ENCODE measurements at regions not wholly inside any gene's neighbourhood (a gene's known extent, or its start where the extent isn't known, plus 50 kb on each side); places are given as distances from the start of the nearest gene placed in this dataset.

GRCh38 chr6:145026267-145026679 lies 709.0 kb downstream of the EPM2A start:
- in situ Hi-C loops (cut with HindIII; ENCODE audit: low pct_ligation_motif_present, low pct_unique_long_range_greater_than_20kb, low sequenced_read_pairs): no loop called here
- DNase-seq: no peak

DNA sequence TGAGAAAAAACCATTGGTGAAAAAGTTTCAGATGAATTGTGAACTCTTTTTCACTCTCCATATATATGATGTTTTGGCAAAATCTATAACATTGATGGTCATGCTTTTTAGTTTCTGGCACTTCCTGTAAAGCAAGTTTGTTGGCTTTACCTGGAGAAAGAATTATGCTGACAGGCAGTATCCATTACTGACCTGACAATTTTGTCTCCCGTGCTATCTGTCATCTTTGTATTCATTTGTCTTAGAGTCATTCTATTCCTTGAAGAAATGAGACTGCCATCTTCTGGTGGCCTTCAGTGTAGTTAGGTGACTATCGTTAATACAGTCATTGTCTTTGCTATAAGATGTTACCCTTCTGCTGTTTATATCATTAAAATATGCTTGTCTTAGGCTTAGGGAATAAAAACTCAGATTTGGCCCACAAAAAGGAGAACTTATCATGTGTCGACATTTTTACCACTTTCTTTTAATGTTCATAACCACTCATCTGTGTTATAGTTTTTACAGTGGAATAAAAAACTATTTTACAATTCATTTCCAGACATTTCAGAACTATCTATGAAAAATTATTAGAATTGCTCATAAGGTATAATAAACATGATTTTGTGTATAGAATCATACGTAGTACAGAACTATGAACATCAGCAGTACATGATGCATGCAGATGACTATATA lies 707.0 kb downstream of the EPM2A start:
- in situ Hi-C loops (cut with HindIII; ENCODE audit: low pct_ligation_motif_present, low pct_unique_long_range_greater_than_20kb, low sequenced_read_pairs): no loop called here
- DNase-seq: peak; percentile 47

DNA sequence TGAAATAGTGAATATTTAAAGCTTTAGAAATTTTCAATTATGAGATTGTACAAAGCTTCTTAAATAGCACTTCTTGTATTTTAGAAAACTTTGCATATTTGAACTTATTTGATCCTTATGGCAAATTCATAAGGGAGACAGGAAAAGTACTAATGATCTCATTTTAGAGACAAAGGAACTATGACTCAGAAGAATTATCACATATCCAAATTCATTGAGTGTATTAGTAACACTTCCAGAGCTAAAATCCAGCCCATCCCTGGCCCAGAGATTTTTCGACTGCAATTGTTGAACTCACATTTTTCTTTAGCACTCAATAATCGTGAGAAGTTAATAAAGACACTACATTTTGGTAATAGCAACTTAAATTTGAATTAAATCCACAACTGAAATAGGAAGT lies 704.3 kb downstream of the EPM2A start:
- no peak for DNase-seq
- in situ Hi-C loops (cut with HindIII; ENCODE audit: low pct_ligation_motif_present, low pct_unique_long_range_greater_than_20kb, low sequenced_read_pairs): no loop called here

- in situ Hi-C loops (cut with HindIII; ENCODE audit: low pct_ligation_motif_present, low pct_unique_long_range_greater_than_20kb, low sequenced_read_pairs): no loop called here
- no peak for DNase-seq
Measured at GRCh38 chr6:145031962-145032361, 703.4 kb downstream of the EPM2A start.

GRCh38 chr6:145032562-145033145 lies 702.7 kb downstream of the EPM2A start:
- in situ Hi-C loops (cut with HindIII; ENCODE audit: low pct_ligation_motif_present, low pct_unique_long_range_greater_than_20kb, low sequenced_read_pairs): no loop called here
- DNase-seq: no peak

DNA sequence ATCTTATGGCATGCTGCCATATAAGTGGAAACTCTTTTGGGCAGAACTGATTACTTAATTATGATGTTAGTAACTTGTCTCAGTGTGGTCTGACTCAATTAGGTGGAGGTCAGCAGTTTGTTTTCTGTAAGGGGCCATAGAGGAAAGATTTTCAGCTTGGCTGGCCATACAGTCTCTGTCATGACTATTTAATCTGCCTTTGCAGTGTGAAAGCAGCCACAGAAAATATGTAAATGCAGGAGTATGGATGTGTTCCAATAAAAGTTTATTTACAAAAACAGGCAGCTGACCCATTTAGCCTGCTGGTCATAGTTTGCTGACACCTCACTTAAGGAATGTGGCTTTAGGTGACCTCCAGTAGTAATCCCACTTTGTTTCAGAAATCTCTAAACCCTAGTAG lies 700.7 kb downstream of the EPM2A start:
- DNase-seq: no peak
- in situ Hi-C loops (cut with HindIII; ENCODE audit: low pct_ligation_motif_present, low pct_unique_long_range_greater_than_20kb, low sequenced_read_pairs): no loop called here

DNA sequence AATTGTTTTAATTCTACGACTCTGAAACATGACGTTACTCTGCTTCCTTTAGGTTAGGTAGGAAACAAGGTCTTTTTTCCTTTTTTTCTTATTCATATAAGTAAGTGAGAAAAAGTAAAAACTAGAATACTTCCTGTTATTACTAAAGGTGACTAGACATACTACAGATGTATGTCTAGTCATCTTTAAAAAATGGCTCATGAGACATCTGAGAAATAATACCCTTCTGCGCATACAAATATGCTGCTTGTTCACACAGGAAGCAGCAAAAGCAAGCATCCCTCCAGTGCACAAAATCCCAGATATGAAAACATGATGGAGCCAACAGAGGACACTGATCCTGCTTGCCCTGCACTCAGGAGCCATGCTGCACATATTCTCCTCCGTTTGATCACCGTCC lies 699.1 kb downstream of the EPM2A start:
- DNase-seq: no peak
- in situ Hi-C loops (cut with HindIII; ENCODE audit: low pct_ligation_motif_present, low pct_unique_long_range_greater_than_20kb, low sequenced_read_pairs): no loop called here

GRCh38 chr6:145036848-145037567 lies 698.3 kb downstream of the EPM2A start:
- DNase-seq: no peak
- in situ Hi-C loops (cut with HindIII; ENCODE audit: low pct_ligation_motif_present, low pct_unique_long_range_greater_than_20kb, low sequenced_read_pairs): no loop called here

DNA sequence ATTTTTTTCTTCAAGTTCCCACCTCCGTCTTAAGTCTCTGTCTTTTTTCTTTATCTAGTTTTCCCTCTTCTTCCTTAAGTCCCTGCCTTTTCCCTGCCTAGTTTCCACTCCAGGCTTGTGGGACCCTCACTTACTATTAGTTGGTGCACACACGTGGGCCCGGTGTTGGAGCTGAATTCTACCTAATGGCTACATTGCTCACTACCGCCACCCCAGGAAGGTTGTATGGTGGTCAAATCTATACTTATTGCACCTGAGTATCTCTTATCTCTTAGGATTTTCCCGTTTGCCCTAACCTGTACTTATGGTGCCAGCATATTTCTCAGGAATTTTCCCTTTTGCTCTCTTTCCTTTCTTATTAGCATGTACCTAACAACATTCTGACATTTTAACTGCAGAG lies 692.8 kb downstream of the EPM2A start:
- in situ Hi-C loops (cut with HindIII; ENCODE audit: low pct_ligation_motif_present, low pct_unique_long_range_greater_than_20kb, low sequenced_read_pairs): no loop called here
- DNase-seq: no peak

DNA sequence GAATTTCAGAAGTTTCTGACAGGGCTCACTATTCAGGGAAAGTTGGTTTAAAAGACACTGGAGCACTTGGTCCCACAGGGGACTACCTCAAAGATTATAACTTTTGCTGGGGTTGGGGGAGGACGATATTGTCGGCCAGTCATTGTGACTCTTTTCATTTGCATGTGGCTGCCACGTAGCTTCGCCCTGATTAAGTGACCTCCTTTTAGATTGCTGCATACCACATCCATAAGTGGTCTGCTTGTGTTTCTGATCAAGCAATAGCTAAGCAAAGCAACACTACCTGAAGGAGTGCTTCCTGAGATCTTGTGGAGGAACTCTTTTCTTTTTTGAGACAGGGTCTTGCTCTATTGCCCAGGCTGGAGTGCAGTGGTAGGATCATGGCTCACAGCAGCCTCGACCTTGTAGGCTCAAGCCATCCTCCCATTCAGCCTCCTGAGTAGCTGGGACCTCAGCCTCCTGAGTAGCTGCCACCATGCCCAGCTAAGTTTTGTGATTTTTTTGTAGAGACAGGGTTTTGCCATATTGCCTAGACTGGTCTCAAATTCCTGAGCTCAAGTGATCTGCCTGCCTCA lies 691.3 kb downstream of the EPM2A start:
- DNase-seq: no peak
- in situ Hi-C loops (cut with HindIII; ENCODE audit: low pct_ligation_motif_present, low pct_unique_long_range_greater_than_20kb, low sequenced_read_pairs): no loop called here

DNA sequence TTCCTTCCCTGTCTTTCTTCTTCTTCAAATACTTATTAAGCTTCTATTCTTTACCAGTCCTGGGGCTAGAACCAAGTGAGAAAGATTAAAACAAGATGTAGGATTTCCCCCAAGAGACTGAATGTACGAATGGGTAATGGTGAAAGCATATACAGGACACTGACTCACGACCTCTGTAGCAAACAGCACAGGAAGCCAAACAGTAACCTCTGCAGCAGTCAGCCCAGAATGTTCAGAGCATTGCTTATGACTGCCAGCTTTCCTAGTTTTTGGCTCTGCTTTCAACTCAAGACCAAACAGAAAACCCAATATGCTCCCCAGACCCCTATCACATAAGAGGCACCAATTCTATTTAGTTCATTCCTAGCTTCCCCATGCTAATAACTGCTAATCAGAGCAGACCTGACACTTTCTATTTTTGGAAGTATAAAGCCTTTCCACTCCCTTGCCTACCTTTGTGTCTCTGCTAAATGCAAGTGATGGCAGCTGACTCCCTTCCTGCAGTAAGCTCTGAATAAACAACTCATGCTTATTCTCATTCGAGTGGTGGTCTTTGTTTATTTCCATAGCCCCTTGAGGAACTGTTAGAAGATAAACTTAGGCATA lies 690.6 kb downstream of the EPM2A start:
- DNase-seq: no peak
- in situ Hi-C loops (cut with HindIII; ENCODE audit: low pct_ligation_motif_present, low pct_unique_long_range_greater_than_20kb, low sequenced_read_pairs): no loop called here

DNA sequence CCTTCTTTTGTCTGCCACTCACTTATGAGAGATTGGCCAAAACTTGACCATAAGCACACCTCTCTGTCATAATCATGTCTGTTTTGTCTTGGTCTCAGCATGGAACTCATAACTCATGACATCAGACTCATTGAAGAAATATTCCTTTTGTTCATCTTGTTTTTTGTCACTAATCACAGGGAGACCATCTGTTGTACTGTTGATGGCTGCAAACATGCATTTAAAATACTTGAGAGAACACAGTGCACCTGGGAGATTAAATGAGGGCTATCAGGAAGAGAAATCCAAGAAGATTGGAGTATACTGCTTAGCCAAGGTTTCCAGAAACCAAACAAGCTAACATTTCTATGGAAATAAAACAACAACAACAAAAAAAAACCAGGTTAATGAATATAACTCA lies 689.7 kb downstream of the EPM2A start:
- in situ Hi-C loops (cut with HindIII; ENCODE audit: low pct_ligation_motif_present, low pct_unique_long_range_greater_than_20kb, low sequenced_read_pairs): no loop called here
- DNase-seq: no peak

DNA sequence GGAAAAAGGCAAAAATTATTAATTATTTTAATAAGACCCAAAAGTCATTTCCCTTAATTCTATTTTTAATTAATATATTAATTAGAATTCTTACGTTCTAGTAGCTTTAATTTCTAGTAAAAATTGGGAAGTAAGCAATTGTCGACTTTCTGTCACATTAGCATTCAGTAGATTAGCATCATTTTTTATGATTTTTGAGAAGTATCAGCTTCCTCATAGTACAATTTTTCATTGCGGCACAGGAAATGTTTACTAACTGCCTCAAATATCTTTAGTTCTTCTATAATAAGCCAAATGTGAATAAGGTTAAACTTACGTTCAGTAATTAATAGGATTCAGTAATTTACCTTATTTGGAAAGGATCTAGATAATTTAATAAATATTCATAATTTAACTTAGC lies 687.4 kb downstream of the EPM2A start:
- in situ Hi-C loops (cut with HindIII; ENCODE audit: low pct_ligation_motif_present, low pct_unique_long_range_greater_than_20kb, low sequenced_read_pairs): no loop called here

GRCh38 chr6:145051661-145052060 lies 683.7 kb downstream of the EPM2A start:
- in situ Hi-C loops (cut with HindIII; ENCODE audit: low pct_ligation_motif_present, low pct_unique_long_range_greater_than_20kb, low sequenced_read_pairs): no loop called here
- no peak for DNase-seq

More for the DNA sequence above, 687.4 kb downstream of the EPM2A start:
- no peak for DNase-seq

DNA sequence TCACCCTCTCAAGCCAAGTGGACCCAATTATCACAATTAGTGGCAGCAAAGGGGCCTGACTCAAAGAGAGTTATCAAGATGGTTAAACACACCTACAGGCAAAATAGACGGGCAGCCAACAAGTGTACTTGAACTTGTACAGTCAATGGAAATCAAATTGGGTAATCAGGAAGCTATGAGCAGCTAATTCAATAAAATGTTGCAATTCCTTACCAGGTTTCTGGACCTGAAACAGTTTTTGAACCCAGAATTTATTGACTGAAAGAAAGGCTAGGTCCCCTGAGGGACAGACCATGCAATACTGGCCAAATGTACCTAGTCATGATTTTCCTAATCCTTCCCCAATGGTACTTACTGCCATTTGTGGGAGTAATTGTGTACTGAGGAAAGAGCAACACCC lies 679.8 kb downstream of the EPM2A start:
- in situ Hi-C loops (cut with HindIII; ENCODE audit: low pct_ligation_motif_present, low pct_unique_long_range_greater_than_20kb, low sequenced_read_pairs): no loop called here
- DNase-seq: no peak

DNA sequence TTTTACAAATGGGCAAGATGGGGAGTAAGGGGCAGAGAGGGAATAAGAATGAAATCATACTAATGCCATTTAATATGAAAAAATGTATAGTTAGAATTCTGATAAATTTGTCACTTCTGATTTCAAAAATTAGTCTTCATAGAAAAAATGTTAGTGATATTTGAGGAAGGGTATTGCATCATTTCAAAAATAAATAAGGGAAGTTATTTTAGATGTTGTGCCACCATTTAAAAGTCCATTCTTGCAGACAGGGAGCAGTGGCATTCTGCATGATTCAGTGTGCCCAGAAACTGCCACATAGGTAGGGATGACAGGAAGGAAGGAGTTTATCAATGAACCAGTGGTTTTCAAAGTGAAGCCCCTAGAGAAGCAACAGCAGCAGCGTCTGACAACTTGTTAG lies 674.6 kb downstream of the EPM2A start:
- no peak for DNase-seq
- in situ Hi-C loops (cut with HindIII; ENCODE audit: low pct_ligation_motif_present, low pct_unique_long_range_greater_than_20kb, low sequenced_read_pairs): no loop called here

- no peak for DNase-seq
- in situ Hi-C loops (cut with HindIII; ENCODE audit: low pct_ligation_motif_present, low pct_unique_long_range_greater_than_20kb, low sequenced_read_pairs): no loop called here
Measured at GRCh38 chr6:145063091-145063490, 672.2 kb downstream of the EPM2A start.

DNA sequence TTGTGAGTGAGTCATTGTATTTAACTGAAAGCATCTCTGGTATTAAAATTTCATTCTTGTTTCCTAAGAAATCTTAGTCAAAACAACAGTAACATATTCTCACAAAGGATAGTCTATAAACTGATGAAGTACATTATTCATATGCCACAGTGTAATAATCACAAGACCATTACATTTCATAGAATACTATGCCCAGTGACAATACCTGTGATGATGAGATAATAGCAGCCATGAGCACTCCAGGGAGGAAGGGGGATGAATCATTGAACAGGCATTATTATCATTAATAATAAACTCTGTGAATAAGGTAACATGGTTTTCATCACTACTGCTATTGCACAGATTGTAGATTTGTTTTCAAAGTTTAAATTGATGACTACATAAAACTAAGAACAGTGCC lies 667.9 kb downstream of the EPM2A start:
- DNase-seq: no peak
- in situ Hi-C loops (cut with HindIII; ENCODE audit: low pct_ligation_motif_present, low pct_unique_long_range_greater_than_20kb, low sequenced_read_pairs): no loop called here

- in situ Hi-C loops (cut with HindIII; ENCODE audit: low pct_ligation_motif_present, low pct_unique_long_range_greater_than_20kb, low sequenced_read_pairs): no loop called here
- DNase-seq: no peak
Measured at GRCh38 chr6:145068577-145068976, 666.7 kb downstream of the EPM2A start.

All from ACHN (cell line).